ENCODE measurements at regions not wholly inside any gene's neighbourhood (a gene's known extent, or its start where the extent isn't known, plus 50 kb on each side); places are given as distances from the start of the nearest gene placed in this dataset.

DNA sequence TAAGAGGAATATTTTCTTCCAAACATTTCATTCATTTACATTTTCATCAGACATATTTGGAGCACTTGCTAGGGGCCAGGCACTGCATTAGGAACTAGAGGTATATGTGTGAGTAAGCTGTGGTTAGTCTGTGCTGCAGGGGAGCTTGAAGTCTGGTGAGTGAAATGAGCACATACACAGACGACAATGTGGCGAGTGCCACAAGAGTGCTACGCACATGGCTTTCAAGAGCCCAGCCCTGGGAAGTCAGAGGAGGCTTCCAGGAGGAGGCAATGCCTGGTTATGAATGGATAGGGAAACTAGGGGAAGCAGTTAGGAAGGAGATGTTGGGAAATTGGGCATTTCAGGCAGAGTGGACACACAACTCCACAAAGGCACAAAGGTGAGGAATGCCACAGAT is 171.8 kb downstream of the IER5 start:
- H3K27me3 Mint-ChIP-seq (ENCODE audit: insufficient read depth), result peaks cover 29% of the 10 kb centered on the region
- no peak overlapping the region for H3K4me3 Mint-ChIP-seq
- 82 to 97% methylated on average over 3 of the region's 3 CpGs for whole genome bisulfite sequencing, 2 experiments (ENCODE audit: insufficient coverage in 1 of 2, insufficient read length in 1 of 2)
- H3K27ac Mint-ChIP-seq, result no peak overlapping the region
- no peak overlapping the region for H3K4me3 ChIP-seq (ENCODE audit: low read length)
- no peaks in the 10 kb centered on the region for H3K36me3 ChIP-seq (ENCODE audit: control insufficient read depth, insufficient read depth, low read length)
- peaks cover 7% of the 10 kb centered on the region for H3K9me3 ChIP-seq (ENCODE audit: control insufficient read depth, low read length)
- no peak overlapping the region for H3K27ac ChIP-seq (ENCODE audit: low read depth, low read length)
- no peak for TF ChIP-seq CTCF (conservative IDR thresholded peaks at IDR 0.05)
- H3K4me1 Mint-ChIP-seq, result no peaks in the 10 kb centered on the region
- H3K9ac ChIP-seq (ENCODE audit: extremely low read depth, low read length, poor library complexity, severe bottlenecking), result no peak overlapping the region
- peaks cover 13% of the 10 kb centered on the region for H3K9me3 Mint-ChIP-seq
- H3K4me1 ChIP-seq (ENCODE audit: control insufficient read depth, insufficient read depth, low read length), result no peaks in the 10 kb centered on the region
- peaks cover 3% of the 10 kb centered on the region for H3K36me3 Mint-ChIP-seq (ENCODE audit: low read depth)
- no peak for DNase-seq
- H3K27me3 ChIP-seq (ENCODE audit: control insufficient read depth, insufficient read depth, low read length, poor library complexity, severe bottlenecking), result peaks cover 7% of the 10 kb centered on the region

GRCh38 chr1:181260994-181261393 is 172.5 kb downstream of the IER5 start:
- WGBS, 2 experiments (ENCODE audit: insufficient coverage in 1 of 2, insufficient read length in 1 of 2), result 91 to 92% methylated on average over 1 of the region's 1 CpG
- peaks cover 29% of the 10 kb centered on the region for H3K27me3 Mint-ChIP-seq (ENCODE audit: insufficient read depth)
- no peaks in the 10 kb centered on the region for H3K4me1 Mint-ChIP-seq
- DNase-seq, result no peak
- H3K36me3 ChIP-seq (ENCODE audit: control insufficient read depth, insufficient read depth, low read length), result no peaks in the 10 kb centered on the region
- no peak overlapping the region for H3K4me3 ChIP-seq (ENCODE audit: low read length)
- no peak overlapping the region for H3K4me3 Mint-ChIP-seq
- H3K4me1 ChIP-seq (ENCODE audit: control insufficient read depth, insufficient read depth, low read length), result no peaks in the 10 kb centered on the region
- no peaks in the 10 kb centered on the region for H3K9me3 ChIP-seq (ENCODE audit: control insufficient read depth, low read length)
- peaks cover 7% of the 10 kb centered on the region for H3K27me3 ChIP-seq (ENCODE audit: control insufficient read depth, insufficient read depth, low read length, poor library complexity, severe bottlenecking)
- H3K27ac Mint-ChIP-seq, result no peak overlapping the region
- TF ChIP-seq CTCF (conservative IDR thresholded peaks at IDR 0.05), result no peak
- no peak overlapping the region for H3K27ac ChIP-seq (ENCODE audit: low read depth, low read length)
- no peaks in the 10 kb centered on the region for H3K36me3 Mint-ChIP-seq (ENCODE audit: low read depth)
- no peak overlapping the region for H3K9ac ChIP-seq (ENCODE audit: extremely low read depth, low read length, poor library complexity, severe bottlenecking)
- H3K9me3 Mint-ChIP-seq, result peaks cover 6% of the 10 kb centered on the region

GRCh38 chr1:181262069-181262468 is 173.6 kb downstream of the IER5 start:
- H3K27me3 Mint-ChIP-seq (ENCODE audit: insufficient read depth), result peaks cover 22% of the 10 kb centered on the region
- Histone ChIP-seq H3K36me3 (ENCODE audit: control insufficient read depth, insufficient read depth, low read length) (no peaks in the 10 kb centered on the region), H3K4me1 (ENCODE audit: control insufficient read depth, insufficient read depth, low read length) (no peaks in the 10 kb centered on the region), H3K4me3 (ENCODE audit: low read length) (no peak overlapping the region), H3K27me3 (ENCODE audit: control insufficient read depth, insufficient read depth, low read length, poor library complexity, severe bottlenecking) (peaks cover 5% of the 10 kb centered on the region), H3K9ac (ENCODE audit: extremely low read depth, low read length, poor library complexity, severe bottlenecking) (no peak overlapping the region), H3K9me3 (ENCODE audit: control insufficient read depth, low read length) (no peaks in the 10 kb centered on the region), H3K27ac (ENCODE audit: low read depth, low read length) (no peak overlapping the region)
- H3K4me3 Mint-ChIP-seq, result no peak overlapping the region
- no peak overlapping the region for H3K27ac Mint-ChIP-seq
- WGBS, 2 experiments (ENCODE audit: insufficient coverage in 1 of 2, insufficient read length in 1 of 2), result 73% methylated on average over 1 of the region's 1 CpG; no CpG with 5 or more reads in 1 of the 2 experiments
- no peak for TF ChIP-seq CTCF (conservative IDR thresholded peaks at IDR 0.05)
- H3K9me3 Mint-ChIP-seq, result peaks cover 6% of the 10 kb centered on the region
- no peaks in the 10 kb centered on the region for H3K36me3 Mint-ChIP-seq (ENCODE audit: low read depth)
- no peak for DNase-seq
- no peaks in the 10 kb centered on the region for H3K4me1 Mint-ChIP-seq

All from endodermal cell (in vitro differentiated cells).